Adrenal gland (tissue), 9 donors: ENCODE measurements at regions not wholly inside any gene's neighbourhood (a gene's known extent, or its start where the extent isn't known, plus 50 kb on each side); places are given as distances from the start of the nearest gene placed in this dataset.
"Not testable (repeated sequence)": the region's sequence is repeated elsewhere in the genome, so short reads cannot be mapped to it uniquely, and the experiment has no call there.

ENCODE experiments used
- DNase-seq, 7 donors: peaks; one replicate each; pipeline ENCODE4 v3.0.0-alpha.2; 2019 to 2020
- H3K27ac ChIP-seq, 5 donors: fragments of 200-600 bp; sonication (generic) in 4 of 5; 1 replicate in 3 of 5; 2 replicates in 2 of 5; pipeline versions ENCODE4 v1.5.1 to v1.8.0; 2016 to 2020; ENCODE audit warnings: mild to moderate bottlenecking in 1 of 5
- H3K27me3 ChIP-seq: fragments of 200-600 bp; 2 replicates; pipeline ENCODE4 v1.8.0; 2021
- H3K36me3 ChIP-seq, 2 donors: fragments of 200-600 bp; replicated peaks in 1 of 2; 1 replicate in 1 of 2; 2 replicates in 1 of 2; pipeline versions ENCODE4 v1.5.1 to v1.8.0; 2018 to 2022
- H3K4me1 ChIP-seq, 2 donors: fragments of 200-600 bp; replicated peaks in 1 of 2; 1 replicate in 1 of 2; 2 replicates in 1 of 2; pipeline versions ENCODE4 v1.5.1 to v1.8.0; 2018 to 2021
- H3K4me3 ChIP-seq, 4 donors: fragments of 200-600 bp; sonication (generic) in 3 of 4; one replicate each; pipeline ENCODE4 v1.5.1; 2016 to 2018
- H3K9me3 ChIP-seq, 3 donors: fragments of 200-600 bp; sonication (generic) in 1 of 3; replicated peaks in 1 of 3; 1 replicate in 2 of 3; 2 replicates in 1 of 3; pipeline versions ENCODE4 v1.5.1 to v1.8.0; 2016 to 2021
- POLR2A ChIP-seq, 2 donors: fragments of 450-650 bp; IDR thresholded peaks; one replicate each; pipeline ENCODE4 v1.6.1; 2017; ENCODE audit warnings: antibody characterized with exemption in 2 of 2, mild to moderate bottlenecking in 2 of 2, moderate library complexity in 1 of 2
- WGBS, 4 donors: extraction: QIAGEN DNeasy Blood & Tissue Kit in 2 of 4; methylation state at CpG; one replicate each; pipeline versions ENCODE4 v1.1.5 to v1.1.7; 2013 to 2017; 5-methylcytosine and 5-hydroxymethylcytosine counted together
- intact Hi-C, 2 donors: fragments of 100-400 bp; cut with DNase I; formaldehyde crosslinking; loops; one replicate each; pipeline versions ENCODE4 v1.14.1 to v1.15.0; 2022 to 2023
- TF ChIP-seq, protein P1 (sequence below), 6 experiments: fragments of 450-650 bp in 4 of 6; fragments of 200-600 bp in 2 of 6; sonication (generic) in 1 of 6; IDR thresholded peaks; 1 replicate in 5 of 6; 2 replicates in 1 of 6; pipeline versions ENCODE4 v1.5.1 to v1.8.0; 2016 to 2021; ENCODE audit warnings: antibody characterized with exemption in 6 of 6, mild to moderate bottlenecking in 2 of 6, moderate library complexity in 1 of 6
- donor health status: healthy with polysubstance abuse.
- donor health status: Bipolar disorder and iron deficiency.
- donor health status: DM: yes; HTN: yes; CAD: no.
- donor health status: DM: no; HTN: no; CAD: no.
- donor health status: DM: no; HTN: no; CAD: no.

DNA sequence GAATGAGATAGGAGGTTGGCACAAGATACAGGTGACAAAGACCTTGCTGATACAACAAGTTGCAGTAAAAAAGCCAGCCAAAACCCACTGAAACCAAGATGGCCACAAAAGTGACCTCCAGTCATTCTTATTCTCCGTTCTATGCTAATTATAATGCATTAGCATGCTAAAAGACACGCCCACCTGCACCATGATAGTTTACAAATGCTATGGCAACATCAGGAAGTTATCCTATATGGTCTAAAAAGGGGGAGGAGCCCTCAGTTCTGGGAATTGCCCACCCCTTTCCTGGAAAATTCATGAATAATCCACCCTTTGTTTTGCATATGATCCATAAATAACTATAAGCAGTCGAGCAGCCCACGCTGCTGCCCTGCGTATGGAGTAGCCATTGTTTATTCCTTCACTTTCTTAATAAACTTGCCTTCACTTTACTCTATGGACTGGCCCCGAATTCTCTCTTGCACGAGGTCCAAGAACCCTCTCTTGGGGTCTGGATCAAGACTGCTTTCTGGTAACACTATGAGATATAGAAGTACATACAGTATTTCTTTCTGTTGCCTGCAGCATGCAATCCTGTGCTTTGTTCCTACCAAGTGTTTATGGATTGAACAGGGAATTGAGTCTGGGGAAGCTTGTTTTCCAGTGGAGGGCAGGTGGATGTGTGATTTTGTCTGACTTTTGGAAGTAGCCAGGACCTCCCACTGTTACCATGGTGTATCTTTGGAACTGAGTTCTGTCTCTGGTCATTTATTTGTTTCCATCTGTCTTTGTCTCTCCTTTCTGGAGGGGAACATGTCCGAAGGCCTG, 72.0 kb upstream of the TGM3 start:
- TF ChIP-seq, protein P1, sequence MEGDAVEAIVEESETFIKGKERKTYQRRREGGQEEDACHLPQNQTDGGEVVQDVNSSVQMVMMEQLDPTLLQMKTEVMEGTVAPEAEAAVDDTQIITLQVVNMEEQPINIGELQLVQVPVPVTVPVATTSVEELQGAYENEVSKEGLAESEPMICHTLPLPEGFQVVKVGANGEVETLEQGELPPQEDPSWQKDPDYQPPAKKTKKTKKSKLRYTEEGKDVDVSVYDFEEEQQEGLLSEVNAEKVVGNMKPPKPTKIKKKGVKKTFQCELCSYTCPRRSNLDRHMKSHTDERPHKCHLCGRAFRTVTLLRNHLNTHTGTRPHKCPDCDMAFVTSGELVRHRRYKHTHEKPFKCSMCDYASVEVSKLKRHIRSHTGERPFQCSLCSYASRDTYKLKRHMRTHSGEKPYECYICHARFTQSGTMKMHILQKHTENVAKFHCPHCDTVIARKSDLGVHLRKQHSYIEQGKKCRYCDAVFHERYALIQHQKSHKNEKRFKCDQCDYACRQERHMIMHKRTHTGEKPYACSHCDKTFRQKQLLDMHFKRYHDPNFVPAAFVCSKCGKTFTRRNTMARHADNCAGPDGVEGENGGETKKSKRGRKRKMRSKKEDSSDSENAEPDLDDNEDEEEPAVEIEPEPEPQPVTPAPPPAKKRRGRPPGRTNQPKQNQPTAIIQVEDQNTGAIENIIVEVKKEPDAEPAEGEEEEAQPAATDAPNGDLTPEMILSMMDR (IDR thresholded peaks at IDR 0.05): no peak
- TF ChIP-seq POLR2A (IDR thresholded peaks at IDR 0.05): no peak
- intact Hi-C loops: no loop called here
- Histone ChIP-seq H3K4me1 (peaks cover 0 to 10% of the 10 kb centered on the region in 2 donors), H3K9me3 (no peaks in the 10 kb centered on the region), H3K36me3 (no peaks in the 10 kb centered on the region), H3K27me3 (no peaks in the 10 kb centered on the region), H3K27ac (no peak overlapping the region), H3K4me3 (no peak overlapping the region)
- no peak for DNase-seq
- 85 to 89% (median 88%) methylated on average over 8 of the region's 8 CpGs for WGBS, 4 donors

DNA sequence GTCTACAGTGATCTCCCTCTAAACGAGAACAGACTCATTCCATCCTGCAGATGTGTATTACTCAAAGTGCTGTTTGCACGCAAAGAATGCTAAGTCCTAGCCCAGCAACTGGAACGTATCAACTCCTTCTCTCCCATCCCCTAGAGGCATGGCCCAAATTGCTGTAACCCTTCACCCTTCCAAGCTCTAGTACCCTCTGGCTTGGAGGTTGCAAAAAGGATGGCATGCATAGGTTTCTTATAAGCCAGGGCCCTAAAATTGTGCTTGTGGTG, 71.5 kb upstream of the TGM3 start:
- no peak for DNase-seq
- intact Hi-C loops: no loop called here
- Histone ChIP-seq H3K27me3 (no peaks in the 10 kb centered on the region), H3K9me3 (no peaks in the 10 kb centered on the region), H3K4me1 (peaks cover 0 to 10% of the 10 kb centered on the region in 2 donors), H3K27ac (no peak overlapping the region), H3K4me3 (no peak overlapping the region), H3K36me3 (no peaks in the 10 kb centered on the region)
- TF ChIP-seq, protein P1 (IDR thresholded peaks at IDR 0.05): no peak
- no peak for TF ChIP-seq POLR2A (IDR thresholded peaks at IDR 0.05)
- 76 to 88% (median 85%) methylated on average over 3 of the region's 3 CpGs for WGBS, 4 donors

DNA sequence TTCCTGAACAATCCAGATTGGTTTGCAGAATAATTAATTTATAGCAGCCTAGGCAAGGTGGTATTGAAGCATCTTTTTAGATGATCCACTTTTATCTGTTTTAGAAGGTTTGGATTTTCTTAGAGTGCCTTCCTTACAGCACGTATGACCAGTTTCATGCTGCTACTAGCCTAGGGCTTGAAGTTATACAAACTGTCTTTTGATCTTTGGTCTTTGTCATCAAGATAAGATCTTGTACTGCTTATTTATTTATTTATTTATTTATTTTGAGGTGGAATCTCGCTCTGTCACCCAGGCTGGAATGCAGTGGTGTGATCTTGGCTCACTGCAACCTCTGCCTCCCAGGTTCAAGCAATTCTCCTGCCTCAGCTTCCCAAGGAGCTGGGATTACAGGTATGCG, 68.5 kb upstream of the TGM3 start:
- H3K27me3 ChIP-seq, H3K27ac ChIP-seq, H3K4me3 ChIP-seq, H3K36me3 ChIP-seq, intact Hi-C loops, H3K4me1 ChIP-seq, H3K9me3 ChIP-seq, DNase-seq: not testable (repeated sequence)
- WGBS, 4 donors: 85 to 92% (median 89%) methylated on average over 3 of the region's 3 CpGs

DNA sequence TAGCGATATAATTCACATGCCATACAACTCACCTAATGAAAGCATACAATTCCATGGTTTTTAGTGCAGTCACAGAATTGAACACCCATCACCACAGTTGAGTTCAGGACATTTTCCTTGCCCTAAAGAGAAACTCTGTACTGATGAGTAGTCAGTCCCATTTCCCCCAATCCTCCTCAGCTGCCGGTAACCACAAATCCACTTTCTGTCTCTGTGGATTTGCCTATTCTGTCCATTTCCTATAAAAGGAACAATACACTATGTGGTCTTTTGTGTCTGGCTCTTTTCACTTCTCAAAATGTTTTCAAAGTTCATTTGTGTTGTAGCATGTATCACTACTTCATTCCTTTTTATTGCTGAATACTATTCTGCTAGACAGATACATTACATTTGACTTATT, 67.9 kb upstream of the TGM3 start:
- Histone ChIP-seq H3K36me3 (no peaks in the 10 kb centered on the region), H3K9me3 (no peaks in the 10 kb centered on the region), H3K27ac (no peak overlapping the region), H3K4me1 (no peaks in the 10 kb centered on the region), H3K4me3 (no peak overlapping the region), H3K27me3 (no peaks in the 10 kb centered on the region)
- DNase-seq: no peak
- intact Hi-C loops: no loop called here
- 91 to 93% (median 92%) methylated on average over 2 of the region's 2 CpGs for WGBS, 4 donors
- TF ChIP-seq, protein P1 (IDR thresholded peaks at IDR 0.05): no peak
- no peak for TF ChIP-seq POLR2A (IDR thresholded peaks at IDR 0.05)

DNA sequence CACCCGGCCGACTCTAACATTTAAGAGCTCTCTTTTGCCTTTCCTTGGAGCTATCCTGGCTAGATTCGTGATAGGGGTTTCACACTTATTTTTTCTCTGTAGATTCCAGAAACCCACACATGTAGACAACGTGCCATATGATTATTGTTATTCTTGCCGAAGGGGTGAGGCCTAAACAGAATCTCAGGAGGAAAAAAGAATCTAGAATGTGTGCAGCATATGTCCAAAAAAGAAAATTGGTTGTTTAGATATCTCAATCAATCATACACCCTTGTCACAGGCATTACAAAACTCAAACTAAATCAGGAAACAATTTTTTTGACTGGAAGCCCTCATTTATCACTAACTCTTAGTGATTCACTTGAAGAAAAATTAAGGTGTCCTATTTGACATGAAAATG, 66.9 kb upstream of the TGM3 start:
- no peaks in the 10 kb centered on the region for H3K36me3 ChIP-seq
- no peak for DNase-seq
- H3K4me3 ChIP-seq: no peak overlapping the region
- intact Hi-C loops: no loop called here
- H3K9me3 ChIP-seq: no peaks in the 10 kb centered on the region
- WGBS, 4 donors: 77 to 85% (median 83%) methylated on average over 5 of the region's 5 CpGs
- H3K4me1 ChIP-seq: no peaks in the 10 kb centered on the region
- no peak for TF ChIP-seq POLR2A (IDR thresholded peaks at IDR 0.05)
- TF ChIP-seq, protein P1 (IDR thresholded peaks at IDR 0.05): no peak
- no peaks in the 10 kb centered on the region for H3K27me3 ChIP-seq
- no peak overlapping the region for H3K27ac ChIP-seq
